K562 (cell line): ENCODE measurements at regions not wholly inside any gene's neighbourhood (a gene's known extent, or its start where the extent isn't known, plus 50 kb on each side); places are given as distances from the start of the nearest gene placed in this dataset.

Experiments
- ZNF121 ChIP-seq: sonication (generic); formaldehyde crosslinking; conservative IDR thresholded peaks from 2 replicates; pipeline ENCODE4 v1.8.0; 2022; ENCODE audit warnings: missing genetic modification reagents
- TF ChIP-seq, protein P1 (sequence below), 3 experiments: IDR thresholded peaks in 2 of 3; conservative IDR thresholded peaks in 1 of 3; 2 replicates each; pipeline ENCODE4 v1.5.1; 2011 to 2012; ENCODE audit warnings: low read length in 3 of 3, mild to moderate bottlenecking in 3 of 3, control low read depth in 2 of 3, improper control_type of control experiment in 1 of 3, inconsistent platforms in 1 of 3, low read depth in 1 of 3, mixed read lengths in 1 of 3, moderate library complexity in 1 of 3; ENCODE audit not compliant: insufficient read depth in 2 of 3
- TF ChIP-seq, protein P2 (sequence below): fragments of 450-650 bp; IDR thresholded peaks from 2 replicates; pipeline ENCODE4 v1.6.1; 2018; ENCODE audit not compliant: partially characterized antibody

DNA sequence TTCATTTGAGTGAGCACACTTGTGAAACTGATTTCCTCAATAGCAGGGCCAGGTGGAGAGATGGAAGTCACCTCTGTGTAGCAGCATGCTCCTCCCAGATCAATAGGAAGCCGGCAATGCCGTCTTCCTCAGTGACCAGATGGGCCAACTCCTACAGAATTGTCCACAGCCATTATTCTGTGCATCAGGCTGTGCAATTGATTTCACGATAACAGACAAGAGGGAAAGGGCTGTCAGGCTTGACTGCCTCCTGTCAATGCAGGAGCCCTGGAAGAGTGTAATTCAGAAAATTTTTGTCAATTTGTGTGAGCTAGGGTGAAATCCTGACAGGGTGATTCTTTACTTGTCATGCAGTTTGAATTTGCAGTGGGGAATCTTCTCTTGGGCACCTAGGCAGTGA lies 838.4 kb upstream of the NUDT12 start:
- TF ChIP-seq, protein P1, sequence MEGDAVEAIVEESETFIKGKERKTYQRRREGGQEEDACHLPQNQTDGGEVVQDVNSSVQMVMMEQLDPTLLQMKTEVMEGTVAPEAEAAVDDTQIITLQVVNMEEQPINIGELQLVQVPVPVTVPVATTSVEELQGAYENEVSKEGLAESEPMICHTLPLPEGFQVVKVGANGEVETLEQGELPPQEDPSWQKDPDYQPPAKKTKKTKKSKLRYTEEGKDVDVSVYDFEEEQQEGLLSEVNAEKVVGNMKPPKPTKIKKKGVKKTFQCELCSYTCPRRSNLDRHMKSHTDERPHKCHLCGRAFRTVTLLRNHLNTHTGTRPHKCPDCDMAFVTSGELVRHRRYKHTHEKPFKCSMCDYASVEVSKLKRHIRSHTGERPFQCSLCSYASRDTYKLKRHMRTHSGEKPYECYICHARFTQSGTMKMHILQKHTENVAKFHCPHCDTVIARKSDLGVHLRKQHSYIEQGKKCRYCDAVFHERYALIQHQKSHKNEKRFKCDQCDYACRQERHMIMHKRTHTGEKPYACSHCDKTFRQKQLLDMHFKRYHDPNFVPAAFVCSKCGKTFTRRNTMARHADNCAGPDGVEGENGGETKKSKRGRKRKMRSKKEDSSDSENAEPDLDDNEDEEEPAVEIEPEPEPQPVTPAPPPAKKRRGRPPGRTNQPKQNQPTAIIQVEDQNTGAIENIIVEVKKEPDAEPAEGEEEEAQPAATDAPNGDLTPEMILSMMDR (IDR thresholded peaks at IDR 0.05 in 2 of 3, conservative IDR thresholded peaks at IDR 0.05 in 1 of 3; ENCODE audit: insufficient read depth in 2 of 3, low read depth in 1 of 3, low read length in 3 of 3), result no peak
- TF ChIP-seq, protein P2, sequence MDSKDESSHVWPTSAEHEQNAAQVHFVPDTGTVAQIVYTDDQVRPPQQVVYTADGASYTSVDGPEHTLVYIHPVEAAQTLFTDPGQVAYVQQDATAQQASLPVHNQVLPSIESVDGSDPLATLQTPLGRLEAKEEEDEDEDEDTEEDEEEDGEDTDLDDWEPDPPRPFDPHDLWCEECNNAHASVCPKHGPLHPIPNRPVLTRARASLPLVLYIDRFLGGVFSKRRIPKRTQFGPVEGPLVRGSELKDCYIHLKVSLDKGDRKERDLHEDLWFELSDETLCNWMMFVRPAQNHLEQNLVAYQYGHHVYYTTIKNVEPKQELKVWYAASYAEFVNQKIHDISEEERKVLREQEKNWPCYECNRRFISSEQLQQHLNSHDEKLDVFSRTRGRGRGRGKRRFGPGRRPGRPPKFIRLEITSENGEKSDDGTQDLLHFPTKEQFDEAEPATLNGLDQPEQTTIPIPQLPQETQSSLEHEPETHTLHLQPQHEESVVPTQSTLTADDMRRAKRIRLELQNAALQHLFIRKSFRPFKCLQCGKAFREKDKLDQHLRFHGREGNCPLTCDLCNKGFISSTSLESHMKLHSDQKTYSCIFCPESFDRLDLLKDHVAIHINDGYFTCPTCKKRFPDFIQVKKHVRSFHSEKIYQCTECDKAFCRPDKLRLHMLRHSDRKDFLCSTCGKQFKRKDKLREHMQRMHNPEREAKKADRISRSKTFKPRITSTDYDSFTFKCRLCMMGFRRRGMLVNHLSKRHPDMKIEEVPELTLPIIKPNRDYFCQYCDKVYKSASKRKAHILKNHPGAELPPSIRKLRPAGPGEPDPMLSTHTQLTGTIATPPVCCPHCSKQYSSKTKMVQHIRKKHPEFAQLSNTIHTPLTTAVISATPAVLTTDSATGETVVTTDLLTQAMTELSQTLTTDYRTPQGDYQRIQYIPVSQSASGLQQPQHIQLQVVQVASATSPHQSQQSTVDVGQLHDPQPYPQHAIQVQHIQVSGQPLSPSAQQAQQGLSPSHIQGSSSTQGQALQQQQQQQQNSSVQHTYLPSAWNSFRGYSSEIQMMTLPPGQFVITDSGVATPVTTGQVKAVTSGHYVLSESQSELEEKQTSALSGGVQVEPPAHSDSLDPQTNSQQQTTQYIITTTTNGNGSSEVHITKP, result no peak
- TF ChIP-seq ZNF121 (CRISPR knock-in tag), result no peak
